ENCODE measurements at regions not wholly inside any gene's neighbourhood (a gene's known extent, or its start where the extent isn't known, plus 50 kb on each side); places are given as distances from the start of the nearest gene placed in this dataset.

GRCh38 chr12:91418221-91419090 lies 235.8 kb upstream of the DCN start:
- Mint-ChIP-seq H3K9me3 (no peaks in the 10 kb centered on the region), H3K4me3 (no peak overlapping the region), H3K36me3 (ENCODE audit: low read depth) (no peaks in the 10 kb centered on the region), H3K27ac (ENCODE audit: unreplicated experiment) (no peak overlapping the region), H3K4me1 (peaks cover 17% of the 10 kb centered on the region), H3K27me3 (ENCODE audit: low read depth) (no peaks in the 10 kb centered on the region)
- TF ChIP-seq CTCF (conservative IDR thresholded peaks at IDR 0.05), result no peak
- no peak for DNase-seq (ENCODE audit: low read depth, low spot score)

GRCh38 chr12:91417650-91418049 lies 235.0 kb upstream of the DCN start:
- no peaks in the 10 kb centered on the region for H3K36me3 Mint-ChIP-seq (ENCODE audit: low read depth)
- no peak overlapping the region for H3K27ac Mint-ChIP-seq (ENCODE audit: unreplicated experiment)
- no peaks in the 10 kb centered on the region for H3K27me3 Mint-ChIP-seq (ENCODE audit: low read depth)
- H3K9me3 Mint-ChIP-seq, result no peaks in the 10 kb centered on the region
- TF ChIP-seq CTCF (conservative IDR thresholded peaks at IDR 0.05), result no peak
- peaks cover 13% of the 10 kb centered on the region for H3K4me1 Mint-ChIP-seq
- H3K4me3 Mint-ChIP-seq, result no peak overlapping the region
- no peak for DNase-seq (ENCODE audit: low read depth, low spot score)

- Mint-ChIP-seq H3K4me1 (peaks cover 12% of the 10 kb centered on the region), H3K4me3 (no peak overlapping the region), H3K27me3 (ENCODE audit: low read depth) (no peaks in the 10 kb centered on the region), H3K27ac (ENCODE audit: unreplicated experiment) (no peak overlapping the region), H3K9me3 (no peaks in the 10 kb centered on the region), H3K36me3 (ENCODE audit: low read depth) (no peaks in the 10 kb centered on the region)
- no peak for TF ChIP-seq CTCF (conservative IDR thresholded peaks at IDR 0.05)
- DNase-seq (ENCODE audit: low read depth, low spot score), result no peak
Measured at GRCh38 chr12:91414636-91415035, 232.0 kb upstream of the DCN start.

GRCh38 chr12:91413581-91414546 lies 231.2 kb upstream of the DCN start:
- H3K27me3 Mint-ChIP-seq (ENCODE audit: low read depth), result no peaks in the 10 kb centered on the region
- no peak for TF ChIP-seq CTCF (conservative IDR thresholded peaks at IDR 0.05)
- H3K4me3 Mint-ChIP-seq, result no peak overlapping the region
- no peaks in the 10 kb centered on the region for H3K9me3 Mint-ChIP-seq
- H3K36me3 Mint-ChIP-seq (ENCODE audit: low read depth), result no peaks in the 10 kb centered on the region
- no peak overlapping the region for H3K27ac Mint-ChIP-seq (ENCODE audit: unreplicated experiment)
- no peak for DNase-seq (ENCODE audit: low read depth, low spot score)
- H3K4me1 Mint-ChIP-seq, result peaks cover 12% of the 10 kb centered on the region

GRCh38 chr12:91406920-91407341 lies 224.3 kb upstream of the DCN start:
- H3K27ac Mint-ChIP-seq (ENCODE audit: unreplicated experiment), result no peak overlapping the region
- peaks cover 6% of the 10 kb centered on the region for H3K9me3 Mint-ChIP-seq
- H3K4me1 Mint-ChIP-seq, result peaks cover 5% of the 10 kb centered on the region
- no peak overlapping the region for H3K4me3 Mint-ChIP-seq
- H3K27me3 Mint-ChIP-seq (ENCODE audit: low read depth), result no peaks in the 10 kb centered on the region
- TF ChIP-seq CTCF (conservative IDR thresholded peaks at IDR 0.05), result no peak
- no peak for DNase-seq (ENCODE audit: low read depth, low spot score)
- no peaks in the 10 kb centered on the region for H3K36me3 Mint-ChIP-seq (ENCODE audit: low read depth)
